K562 (cell line): ENCODE measurements at regions not wholly inside any gene's neighbourhood (a gene's known extent, or its start where the extent isn't known, plus 50 kb on each side); places are given as distances from the start of the nearest gene placed in this dataset.

Experiments
- ATF7 ChIP-seq: fragments of 450-650 bp; IDR thresholded peaks from 2 replicates; pipeline ENCODE4 v1.7.1; 2014; ENCODE audit warnings: mild to moderate bottlenecking, moderate library complexity
- BACH1 ChIP-seq: fragments of 200-800 bp; sonication (Bioruptor generic); IDR thresholded peaks from 2 replicates; pipeline ENCODE4 v1.6.1; 2016; ENCODE audit warnings: missing genetic modification characterization, missing compliant biosample characterization
- CBX3 ChIP-seq, 2 experiments: IDR thresholded peaks; 1 replicate in 1 of 2; 2 replicates in 1 of 2; pipeline ENCODE4 v1.6.1; 2012; ENCODE audit warnings: inconsistent platforms in 2 of 2, low read length in 2 of 2, borderline replicate concordance in 1 of 2, control low read depth in 1 of 2
- CCNT2 ChIP-seq: IDR thresholded peaks from 2 replicates; pipeline ENCODE4 v1.6.1; 2011; ENCODE audit warnings: borderline replicate concordance, low read depth, mild to moderate bottlenecking, moderate library complexity, mixed read lengths, low read length; ENCODE audit not compliant: insufficient read length; ENCODE audit errors: extremely low read depth
- CREM ChIP-seq: IDR thresholded peaks from 2 replicates; pipeline ENCODE4 v1.6.1; 2014; ENCODE audit warnings: antibody characterized with exemption, low read depth
- GTF2F1 ChIP-seq: IDR thresholded peaks from 2 replicates; pipeline ENCODE4 v1.6.1; 2011; ENCODE audit warnings: low read depth, low read length, improper control_type of control experiment
- MBD2 ChIP-seq: sonication (generic); IDR thresholded peaks from 2 replicates; pipeline ENCODE4 v1.6.1; 2016; ENCODE audit warnings: low read depth, borderline replicate concordance
- NCOR1 ChIP-seq: fragments of 450-650 bp; IDR thresholded peaks from 2 replicates; pipeline ENCODE4 v1.6.1; 2016; ENCODE audit warnings: mild to moderate bottlenecking, moderate library complexity
- NFIC ChIP-seq: fragments of 450-650 bp; IDR thresholded peaks from 2 replicates; pipeline ENCODE4 v1.6.1; 2017; ENCODE audit warnings: mild to moderate bottlenecking, inconsistent platforms
- PRPF4 ChIP-seq: fragments of 200-400 bp; formaldehyde crosslinking; IDR thresholded peaks from one replicate; pipeline ENCODE4 v1.6.1; 2017; ENCODE audit warnings: low read length, low read depth, mild to moderate bottlenecking; ENCODE audit not compliant: insufficient read depth, poor library complexity, severe bottlenecking
- SAP30 ChIP-seq: fragments of 200-600 bp; sonication (generic); IDR thresholded peaks from 2 replicates; pipeline ENCODE4 v1.6.1; 2012; ENCODE audit warnings: borderline replicate concordance, low read depth, mild to moderate bottlenecking, moderate library complexity, low read length, control low read depth, inconsistent platforms; ENCODE audit not compliant: insufficient read depth, poor library complexity, severe bottlenecking
- SMARCC2 ChIP-seq: fragments of 450-650 bp; IDR thresholded peaks from 2 replicates; pipeline ENCODE4 v1.6.1; 2017; ENCODE audit warnings: antibody characterized with exemption, moderate library complexity, mild to moderate bottlenecking, low read depth
- TCFL5 ChIP-seq: fragments of 250-450 bp; sonication (Bioruptor Pico); conservative IDR thresholded peaks from 2 replicates; pipeline ENCODE4 v1.6.1; 2021; ENCODE audit warnings: mild to moderate bottlenecking, moderate library complexity, matching md5 sums
- TEAD4 ChIP-seq, 2 experiments: sonication (generic) in 1 of 2; formaldehyde crosslinking in 1 of 2; IDR thresholded peaks; 2 replicates each; pipeline versions ENCODE4 v1.6.1 to v1.8.0; 2012 to 2022; ENCODE audit warnings: borderline replicate concordance in 1 of 2, inconsistent platforms in 1 of 2, low read length in 1 of 2, mild to moderate bottlenecking in 1 of 2, missing genetic modification reagents in 1 of 2
- ZEB2 ChIP-seq: fragments of 450-650 bp; IDR thresholded peaks from 2 replicates; pipeline ENCODE4 v1.6.1; 2016
- ZFX ChIP-seq: sonication (generic); formaldehyde crosslinking; IDR thresholded peaks from 2 replicates; pipeline ENCODE4 v1.8.0; 2022; ENCODE audit warnings: mild to moderate bottlenecking, missing genetic modification reagents, moderate library complexity
- ZKSCAN1 ChIP-seq: fragments of 150-350 bp; IDR thresholded peaks from 2 replicates; pipeline ENCODE4 v1.6.1; 2016; ENCODE audit warnings: low read depth, low read length
- ZKSCAN3 ChIP-seq: fragments of 250-450 bp; sonication (Bioruptor Pico); IDR thresholded peaks from 2 replicates; pipeline ENCODE4 v1.4.0; 2020
- ZNF232 ChIP-seq: sonication (generic); formaldehyde crosslinking; IDR thresholded peaks from 2 replicates; pipeline ENCODE4 v1.8.0; 2022; ENCODE audit warnings: mild to moderate bottlenecking, missing genetic modification reagents
- ZNF780A ChIP-seq: fragments of 250-450 bp; sonication (Bioruptor Pico); IDR thresholded peaks from 2 replicates; pipeline ENCODE4 v1.5.0; 2021; ENCODE audit warnings: mild to moderate bottlenecking
- TF ChIP-seq, protein P1 (sequence below): fragments of 200-400 bp; formaldehyde crosslinking; IDR thresholded peaks from 2 replicates; pipeline ENCODE4 v1.6.1; 2017; ENCODE audit warnings: mild to moderate bottlenecking, low read depth, low read length, moderate library complexity
- TF ChIP-seq, protein P2 (sequence below): fragments of 450-650 bp; IDR thresholded peaks from 2 replicates; pipeline ENCODE4 v1.6.1; 2014; ENCODE audit warnings: low read depth, mild to moderate bottlenecking, moderate library complexity, borderline replicate concordance
- TF ChIP-seq, protein P3 (sequence below): sonication (generic); formaldehyde crosslinking; IDR thresholded peaks from 2 replicates; pipeline ENCODE4 v1.8.1; 2023; ENCODE audit warnings: mild to moderate bottlenecking, missing genetic modification reagents

DNA sequence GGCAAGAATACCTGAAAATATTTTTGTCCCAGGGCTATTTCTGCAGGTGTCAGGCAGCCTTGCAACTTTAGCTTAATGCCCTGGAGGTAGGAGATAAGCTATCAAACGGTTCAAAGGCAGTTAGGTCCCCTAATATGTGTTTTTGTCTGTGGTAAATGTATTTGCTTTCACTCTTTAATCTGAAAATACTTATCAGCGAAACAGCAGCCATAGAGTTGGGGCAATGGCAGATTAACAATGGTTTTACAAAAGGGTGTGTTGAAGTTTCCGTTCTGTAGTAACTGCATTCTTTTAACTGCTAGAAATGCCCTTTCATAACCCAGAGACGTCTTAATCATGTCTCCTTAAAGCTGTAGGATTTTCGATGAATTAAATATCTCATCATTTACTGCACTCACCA lies 265.0 kb upstream of the TRIB2 start (continued):
- TF ChIP-seq TEAD4 (IDR thresholded peaks at IDR 0.05; ENCODE audit: low read length) (peak; percentile 93), TEAD4 (CRISPR knock-in tag; IDR thresholded peaks at IDR 0.05; ENCODE audit: borderline replicate concordance) (no peak), ZKSCAN1 (no peak), ZNF780A (no peak), ZNF232 (CRISPR knock-in tag) (no peak), NCOR1 (peak; percentile 90), MBD2 (peak; percentile 38; the same call in 1 of the 2 replicates), NFIC (peak; percentile 73; the same call in 1 of the 2 replicates), ZFX (no peak), CBX3 (IDR thresholded peaks at IDR 0.05; ENCODE audit: borderline replicate concordance in 1 of 2, low read length in 2 of 2) (peak in 1 of 2 experiments; percentile 52; a peak in 1 of 3 replicates), CREM (peak; percentile 31; the same call in 1 of the 2 replicates), SMARCC2 (0 out of 2 replicates have a peak, but pooled peaks have one; percentile 18), ZEB2 (peak; percentile 79; the same call in 1 of the 2 replicates), BACH1 (tag) (no peak), TCFL5 (no peak), CCNT2 (peak; percentile 38), GTF2F1 (no peak), PRPF4 (no peak), SAP30 (no peak), ZKSCAN3 (no peak), ATF7 (0 out of 2 replicates have a peak, but pooled peaks have one; percentile 7)
- TF ChIP-seq, protein P1, sequence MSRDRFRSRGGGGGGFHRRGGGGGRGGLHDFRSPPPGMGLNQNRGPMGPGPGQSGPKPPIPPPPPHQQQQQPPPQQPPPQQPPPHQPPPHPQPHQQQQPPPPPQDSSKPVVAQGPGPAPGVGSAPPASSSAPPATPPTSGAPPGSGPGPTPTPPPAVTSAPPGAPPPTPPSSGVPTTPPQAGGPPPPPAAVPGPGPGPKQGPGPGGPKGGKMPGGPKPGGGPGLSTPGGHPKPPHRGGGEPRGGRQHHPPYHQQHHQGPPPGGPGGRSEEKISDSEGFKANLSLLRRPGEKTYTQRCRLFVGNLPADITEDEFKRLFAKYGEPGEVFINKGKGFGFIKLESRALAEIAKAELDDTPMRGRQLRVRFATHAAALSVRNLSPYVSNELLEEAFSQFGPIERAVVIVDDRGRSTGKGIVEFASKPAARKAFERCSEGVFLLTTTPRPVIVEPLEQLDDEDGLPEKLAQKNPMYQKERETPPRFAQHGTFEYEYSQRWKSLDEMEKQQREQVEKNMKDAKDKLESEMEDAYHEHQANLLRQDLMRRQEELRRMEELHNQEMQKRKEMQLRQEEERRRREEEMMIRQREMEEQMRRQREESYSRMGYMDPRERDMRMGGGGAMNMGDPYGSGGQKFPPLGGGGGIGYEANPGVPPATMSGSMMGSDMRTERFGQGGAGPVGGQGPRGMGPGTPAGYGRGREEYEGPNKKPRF: no peak
- TF ChIP-seq, protein P2, sequence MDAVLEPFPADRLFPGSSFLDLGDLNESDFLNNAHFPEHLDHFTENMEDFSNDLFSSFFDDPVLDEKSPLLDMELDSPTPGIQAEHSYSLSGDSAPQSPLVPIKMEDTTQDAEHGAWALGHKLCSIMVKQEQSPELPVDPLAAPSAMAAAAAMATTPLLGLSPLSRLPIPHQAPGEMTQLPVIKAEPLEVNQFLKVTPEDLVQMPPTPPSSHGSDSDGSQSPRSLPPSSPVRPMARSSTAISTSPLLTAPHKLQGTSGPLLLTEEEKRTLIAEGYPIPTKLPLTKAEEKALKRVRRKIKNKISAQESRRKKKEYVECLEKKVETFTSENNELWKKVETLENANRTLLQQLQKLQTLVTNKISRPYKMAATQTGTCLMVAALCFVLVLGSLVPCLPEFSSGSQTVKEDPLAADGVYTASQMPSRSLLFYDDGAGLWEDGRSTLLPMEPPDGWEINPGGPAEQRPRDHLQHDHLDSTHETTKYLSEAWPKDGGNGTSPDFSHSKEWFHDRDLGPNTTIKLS: no peak
- TF ChIP-seq, protein P3, sequence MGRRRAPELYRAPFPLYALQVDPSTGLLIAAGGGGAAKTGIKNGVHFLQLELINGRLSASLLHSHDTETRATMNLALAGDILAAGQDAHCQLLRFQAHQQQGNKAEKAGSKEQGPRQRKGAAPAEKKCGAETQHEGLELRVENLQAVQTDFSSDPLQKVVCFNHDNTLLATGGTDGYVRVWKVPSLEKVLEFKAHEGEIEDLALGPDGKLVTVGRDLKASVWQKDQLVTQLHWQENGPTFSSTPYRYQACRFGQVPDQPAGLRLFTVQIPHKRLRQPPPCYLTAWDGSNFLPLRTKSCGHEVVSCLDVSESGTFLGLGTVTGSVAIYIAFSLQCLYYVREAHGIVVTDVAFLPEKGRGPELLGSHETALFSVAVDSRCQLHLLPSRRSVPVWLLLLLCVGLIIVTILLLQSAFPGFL: no peak
